Endothelial cell of umbilical vein (primary cell): ENCODE measurements at regions not wholly inside any gene's neighbourhood (a gene's known extent, or its start where the extent isn't known, plus 50 kb on each side); places are given as distances from the start of the nearest gene placed in this dataset.

Source experiments
- BruUV-seq: library from RNA; stranded (reverse); fragments of 400-500 nt; replicated peaks from 2 replicates; lab custom pipeline; 2021; lab: Mats Ljungman, UMichigan
- CTCF ChIA-PET: fragments of 300-600, 350-600 bp; sonication (Branson Sonifier 250); formaldehyde crosslinking; loops from one replicate; lab custom pipeline; 2021; ENCODE audit warnings: antibody characterized with exemption, inconsistent platforms; lab: Charles Lee
- POLR2A ChIA-PET: fragments of 300-600, 350-600 bp; sonication (Branson Sonifier 250); formaldehyde crosslinking; loops from one replicate; lab custom pipeline; 2021; ENCODE audit warnings: antibody characterized with exemption, inconsistent platforms; lab: Charles Lee
- DNase-seq: peaks from one replicate; pipeline ENCODE4 v3.0.0-alpha.2; 2011; ENCODE audit warnings: low read depth, low spot score
- FAIRE-seq: peaks from 2 replicates; lab custom pipeline; 2011; peaks lifted over from hg19 to GRCh38; lab: Jason Lieb, UNC
- H2AFZ ChIP-seq: 2 replicates; pipeline ENCODE4 v1.6.0; 2012; ENCODE audit warnings: low read depth, low read length, control low read depth, inconsistent platforms
- H3K27ac ChIP-seq: 2 replicates; pipeline ENCODE4 v1.5.1; 2011; ENCODE audit warnings: low read depth, mild to moderate bottlenecking, control low read depth, low read length, moderate library complexity; ENCODE audit not compliant: insufficient read depth
- H3K27me3 ChIP-seq, 2 experiments: 2 replicates each; pipeline versions ENCODE4 v1.6.0 to v1.6.1; 2011; ENCODE audit warnings: low read length in 2 of 2, mixed read lengths in 1 of 2; ENCODE audit not compliant: control insufficient read depth in 2 of 2, insufficient read depth in 2 of 2
- H3K36me3 ChIP-seq, 2 experiments: 2 replicates in 1 of 2; 3 replicates in 1 of 2; pipeline ENCODE4 v1.5.1; 2011; ENCODE audit warnings: low read length in 2 of 2, mild to moderate bottlenecking in 1 of 2, moderate library complexity in 1 of 2; ENCODE audit not compliant: control insufficient read depth in 2 of 2, insufficient read depth in 2 of 2; ENCODE audit errors: extremely low read depth in 1 of 2
- H3K4me1 ChIP-seq: 3 replicates; pipeline ENCODE4 v1.5.1; 2011; ENCODE audit warnings: mild to moderate bottlenecking, low read length; ENCODE audit not compliant: control insufficient read depth, insufficient read depth; ENCODE audit errors: extremely low read depth
- H3K4me2 ChIP-seq: 2 replicates; pipeline ENCODE4 v1.6.1; 2011; ENCODE audit warnings: low read length, control low read depth, mixed read lengths; ENCODE audit not compliant: insufficient read depth
- H3K4me3 ChIP-seq, 3 experiments: fragments of 200-600 bp in 1 of 3; sonication (generic), shearing (Covaris generic) in 1 of 3; replicated peaks in 1 of 3; 2 replicates each; pipeline ENCODE4 v1.5.1; 2011 to 2016; ENCODE audit warnings: control low read depth in 3 of 3, low read length in 3 of 3, mild to moderate bottlenecking in 2 of 3, inconsistent platforms in 1 of 3, low read depth in 1 of 3, moderate library complexity in 1 of 3; ENCODE audit not compliant: insufficient read depth in 1 of 3
- H3K79me2 ChIP-seq: 2 replicates; pipeline ENCODE4 v1.6.0; 2012; ENCODE audit warnings: low read length, inconsistent platforms; ENCODE audit not compliant: control insufficient read depth, insufficient read depth
- H3K9ac ChIP-seq: replicated peaks from 2 replicates; pipeline ENCODE3; 2011; ENCODE audit warnings: low read length, control low read depth; ENCODE audit not compliant: insufficient read depth; ENCODE audit errors: extremely low read depth
- H3K9me1 ChIP-seq: replicated peaks from 3 replicates; pipeline ENCODE4 v1.6.0; 2011; ENCODE audit warnings: mild to moderate bottlenecking, low read length; ENCODE audit not compliant: control insufficient read depth, insufficient read depth; ENCODE audit errors: extremely low read depth
- H3K9me3 ChIP-seq: replicated peaks from 2 replicates; pipeline ENCODE4 v1.5.1; 2012; ENCODE audit warnings: low read length, inconsistent platforms; ENCODE audit not compliant: control insufficient read depth, insufficient read depth
- H4K20me1 ChIP-seq: replicated peaks from 2 replicates; pipeline ENCODE3; 2011; ENCODE audit warnings: mild to moderate bottlenecking, low read length; ENCODE audit not compliant: control insufficient read depth, insufficient read depth; ENCODE audit errors: extremely low read depth
- EZH2 ChIP-seq: IDR thresholded peaks from 2 replicates; pipeline ENCODE4 v1.6.1; 2012; ENCODE audit warnings: borderline replicate concordance, low read depth, mild to moderate bottlenecking, moderate library complexity, low read length, inconsistent platforms; ENCODE audit not compliant: severe bottlenecking
- FOS ChIP-seq: IDR thresholded peaks from 2 replicates; pipeline ENCODE4 v1.6.1; 2011; ENCODE audit warnings: mild to moderate bottlenecking, low read length, moderate library complexity, borderline replicate concordance; ENCODE audit not compliant: insufficient read depth
- GATA2 ChIP-seq: IDR thresholded peaks from 2 replicates; pipeline ENCODE4 v1.7.0; 2011; ENCODE audit warnings: low read depth, mild to moderate bottlenecking, moderate library complexity, mixed read lengths, low read length; ENCODE audit not compliant: insufficient read length, insufficient read depth
- JUN ChIP-seq: IDR thresholded peaks from 2 replicates; pipeline ENCODE4 v1.6.1; 2011; ENCODE audit warnings: borderline replicate concordance, low read depth; ENCODE audit not compliant: insufficient read length, insufficient read depth
- MYC ChIP-seq: IDR thresholded peaks from one replicate; pipeline ENCODE4 v1.6.1; 2011; ENCODE audit warnings: mild to moderate bottlenecking, low read depth, low read length
- POLR2A ChIP-seq: IDR thresholded peaks from 2 replicates; pipeline ENCODE4 v1.6.1; 2012; ENCODE audit warnings: low read depth, mild to moderate bottlenecking, control low read depth, low read length
- POLR2AphosphoS5 ChIP-seq: IDR thresholded peaks from 2 replicates; pipeline ENCODE4 v1.6.1; 2012; ENCODE audit warnings: low read depth, mild to moderate bottlenecking, control low read depth, low read length, moderate library complexity; ENCODE audit not compliant: insufficient read depth
- dilution Hi-C: fragments of 300-500 bp; cut with MboI; formaldehyde crosslinking; loops from one replicate; pipeline ENCODE4 v1.15.0; 2019; ENCODE audit warnings: low sequenced_read_pairs; ENCODE audit not compliant: extremely low pct_ligation_motif_present
- intact Hi-C: fragments of 100-400 bp; cut with micrococcal nuclease; formaldehyde crosslinking; loops from one replicate; pipeline ENCODE4 v1.10.0; 2022
- TF ChIP-seq, protein P1 (sequence below): IDR thresholded peaks from 2 replicates; pipeline ENCODE4 v1.6.1; 2011; ENCODE audit not compliant: insufficient read depth, insufficient read length
- TF ChIP-seq, protein P2 (sequence below), 2 donors: IDR thresholded peaks; 1 replicate in 1 of 2; 2 replicates in 1 of 2; pipeline ENCODE4 v1.5.1; 2011; ENCODE audit warnings: low read length in 2 of 2, mild to moderate bottlenecking in 2 of 2, moderate library complexity in 2 of 2, control low read depth in 1 of 2, inconsistent platforms in 1 of 2, low read depth in 1 of 2; ENCODE audit not compliant: insufficient read depth in 1 of 2; ENCODE audit errors: extremely low read depth in 1 of 2

DNA sequence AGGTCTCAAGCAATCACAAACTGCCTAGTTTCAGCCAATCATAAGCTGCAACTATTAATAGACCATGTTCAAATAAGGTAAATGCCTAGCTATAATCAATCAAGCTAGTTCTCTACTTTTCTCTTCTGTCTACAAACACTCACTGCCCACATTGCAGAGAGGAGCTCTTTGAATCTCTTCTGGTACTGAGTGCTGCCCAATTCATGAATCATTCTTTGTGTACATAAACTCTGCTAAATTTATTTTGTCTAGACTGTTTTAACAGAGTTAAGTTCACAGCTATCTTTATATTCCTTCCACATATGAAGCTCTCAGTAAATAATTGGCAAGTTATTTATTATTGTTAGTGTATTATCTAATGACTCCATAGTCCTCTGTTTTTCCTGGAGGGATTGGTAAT lies 411.0 kb downstream of the EPHA7 start:
- Histone ChIP-seq H3K4me2 (no peak overlapping the region), H3K9me1 (no peaks in the 10 kb centered on the region), H4K20me1 (no peaks in the 10 kb centered on the region), H3K4me3 (no peak overlapping the region), H3K36me3 (no peaks in the 10 kb centered on the region), H3K9me3 (no peaks in the 10 kb centered on the region), H3K27me3 (no peaks in the 10 kb centered on the region), H3K79me2 (no peaks in the 10 kb centered on the region), H3K9ac (no peak overlapping the region), H3K27ac (no peak overlapping the region), H3K4me1 (no peaks in the 10 kb centered on the region), H2AFZ (no peak overlapping the region)
- intact Hi-C loops = no loop called here
- FAIRE-seq (no peak), DNase-seq (no peak)
- ChIA-PET CTCF (no interaction called here), POLR2A (no interaction called here)
- BruUV-seq = no TSS peak
- dilution Hi-C loops = no loop called here
- TF ChIP-seq GATA2 (no peak), FOS (no peak), JUN (no peak), POLR2A (no peak), POLR2AphosphoS5 (no peak), EZH2 (no peak), MYC (no peak)
- TF ChIP-seq, protein P1, sequence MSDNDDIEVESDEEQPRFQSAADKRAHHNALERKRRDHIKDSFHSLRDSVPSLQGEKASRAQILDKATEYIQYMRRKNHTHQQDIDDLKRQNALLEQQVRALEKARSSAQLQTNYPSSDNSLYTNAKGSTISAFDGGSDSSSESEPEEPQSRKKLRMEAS = no peak
- TF ChIP-seq, protein P2, sequence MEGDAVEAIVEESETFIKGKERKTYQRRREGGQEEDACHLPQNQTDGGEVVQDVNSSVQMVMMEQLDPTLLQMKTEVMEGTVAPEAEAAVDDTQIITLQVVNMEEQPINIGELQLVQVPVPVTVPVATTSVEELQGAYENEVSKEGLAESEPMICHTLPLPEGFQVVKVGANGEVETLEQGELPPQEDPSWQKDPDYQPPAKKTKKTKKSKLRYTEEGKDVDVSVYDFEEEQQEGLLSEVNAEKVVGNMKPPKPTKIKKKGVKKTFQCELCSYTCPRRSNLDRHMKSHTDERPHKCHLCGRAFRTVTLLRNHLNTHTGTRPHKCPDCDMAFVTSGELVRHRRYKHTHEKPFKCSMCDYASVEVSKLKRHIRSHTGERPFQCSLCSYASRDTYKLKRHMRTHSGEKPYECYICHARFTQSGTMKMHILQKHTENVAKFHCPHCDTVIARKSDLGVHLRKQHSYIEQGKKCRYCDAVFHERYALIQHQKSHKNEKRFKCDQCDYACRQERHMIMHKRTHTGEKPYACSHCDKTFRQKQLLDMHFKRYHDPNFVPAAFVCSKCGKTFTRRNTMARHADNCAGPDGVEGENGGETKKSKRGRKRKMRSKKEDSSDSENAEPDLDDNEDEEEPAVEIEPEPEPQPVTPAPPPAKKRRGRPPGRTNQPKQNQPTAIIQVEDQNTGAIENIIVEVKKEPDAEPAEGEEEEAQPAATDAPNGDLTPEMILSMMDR (IDR thresholded peaks at IDR 0.05; ENCODE audit: extremely low read depth in 1 of 2, insufficient read depth in 1 of 2, low read depth in 1 of 2, low read length in 2 of 2) = no peak
